MCF 10A (cell line): ENCODE measurements at regions not wholly inside any gene's neighbourhood (a gene's known extent, or its start where the extent isn't known, plus 50 kb on each side); places are given as distances from the start of the nearest gene placed in this dataset.
"Not testable (repeated sequence)": the region's sequence is repeated elsewhere in the genome, so short reads cannot be mapped to it uniquely, and the experiment has no call there.

Experiments used
- BruUV-seq: library from RNA; stranded (reverse); fragments of 400-500 nt; replicated peaks from 2 replicates; lab custom pipeline; 2021; lab: Mats Ljungman, UMichigan
- CTCF ChIA-PET: fragments of 300-600 bp; sonication (Branson Sonifier 250); formaldehyde crosslinking; extraction: SDS; loops from one replicate; lab custom pipeline; 2021; ENCODE audit warnings: antibody characterized with exemption, inconsistent platforms; lab: Yijun Ruan, JAX
- POLR2A ChIA-PET: fragments of 300-600, 350-650 bp; sonication (Branson Sonifier 250); formaldehyde crosslinking; extraction: SDS; loops from one replicate; lab custom pipeline; 2020; ENCODE audit warnings: antibody characterized with exemption, inconsistent platforms; lab: Yijun Ruan, JAX
- DNase-seq: peaks from one replicate; pipeline ENCODE4 v3.0.0-alpha.2; 2018; ENCODE audit not compliant: unreplicated experiment
- H3K27ac Mint-ChIP-seq: one replicate; pipeline ENCODE4 v1.8.0; 2022; ENCODE audit warnings: mild to moderate bottlenecking, low read depth, mixed read lengths; ENCODE audit not compliant: unreplicated experiment
- H3K27me3 Mint-ChIP-seq: one replicate; pipeline ENCODE4 v1.8.0; 2022; ENCODE audit warnings: mixed read lengths; ENCODE audit not compliant: insufficient read depth, unreplicated experiment
- H3K36me3 Mint-ChIP-seq: one replicate; pipeline ENCODE4 v1.8.0; 2022; ENCODE audit warnings: mild to moderate bottlenecking, moderate library complexity, mixed read lengths; ENCODE audit not compliant: insufficient read depth, unreplicated experiment
- H3K4me1 Mint-ChIP-seq: one replicate; pipeline ENCODE4 v1.8.0; 2022; ENCODE audit warnings: mixed read lengths; ENCODE audit not compliant: insufficient read depth, unreplicated experiment
- H3K4me3 Mint-ChIP-seq: one replicate; pipeline ENCODE4 v1.8.0; 2022; ENCODE audit warnings: mild to moderate bottlenecking, moderate library complexity, mixed read lengths; ENCODE audit not compliant: unreplicated experiment
- H3K9me3 Mint-ChIP-seq: one replicate; pipeline ENCODE4 v1.8.0; 2022; ENCODE audit warnings: mixed read lengths; ENCODE audit not compliant: unreplicated experiment
- CTCF ChIP-seq: fragments of 200-600 bp; IDR thresholded peaks from one replicate; pipeline ENCODE4 v1.8.0; 2022; ENCODE audit warnings: antibody characterized with exemption, mild to moderate bottlenecking; ENCODE audit not compliant: unreplicated experiment
- intact Hi-C: fragments of 100-400 bp; cut with micrococcal nuclease; formaldehyde crosslinking; loops from 2 replicates; pipeline ENCODE4 v1.14.1; 2022

GRCh38 chr22:49340406-49340805, 487.3 kb downstream of the BRD1 start:
- CTCF ChIA-PET = no interaction called here

GRCh38 chr22:49336483-49336882, 491.2 kb downstream of the BRD1 start:
- intact Hi-C loops, H3K4me3 Mint-ChIP-seq, H3K27ac Mint-ChIP-seq, DNase-seq, H3K27me3 Mint-ChIP-seq, CTCF ChIA-PET, BruUV-seq, POLR2A ChIA-PET, H3K4me1 Mint-ChIP-seq, H3K36me3 Mint-ChIP-seq: not testable (repeated sequence)
- peaks cover 35% of the 10 kb centered on the region for H3K9me3 Mint-ChIP-seq

More at GRCh38 chr22:49340406-49340805, 487.3 kb downstream of the BRD1 start:
- no TSS peak for BruUV-seq
- POLR2A ChIA-PET = no interaction called here
- H3K4me3 Mint-ChIP-seq = no peak overlapping the region
- no peaks in the 10 kb centered on the region for H3K4me1 Mint-ChIP-seq
- peaks cover 37% of the 10 kb centered on the region for H3K9me3 Mint-ChIP-seq
- intact Hi-C loops = no loop called here
- no peak overlapping the region for H3K27ac Mint-ChIP-seq
- no peak for DNase-seq
- no peaks in the 10 kb centered on the region for H3K27me3 Mint-ChIP-seq
- TF ChIP-seq CTCF = no peak
- H3K36me3 Mint-ChIP-seq = peaks cover 6% of the 10 kb centered on the region

- H3K27ac Mint-ChIP-seq = no peak overlapping the region
- no peaks in the 10 kb centered on the region for H3K27me3 Mint-ChIP-seq
- ChIA-PET CTCF (interaction anchor here (0.6 kb wide), 1 partner anchor 149 kb away, joined by 4 read pairs; no protein-coding TSS in a partner anchor), POLR2A (no interaction called here)
- peaks cover 28% of the 10 kb centered on the region for H3K9me3 Mint-ChIP-seq
- TF ChIP-seq CTCF = no peak
- H3K4me3 Mint-ChIP-seq = no peak overlapping the region
- no peak for DNase-seq
- no peaks in the 10 kb centered on the region for H3K36me3 Mint-ChIP-seq
- intact Hi-C loops = no loop called here
- H3K4me1 Mint-ChIP-seq = no peaks in the 10 kb centered on the region
- BruUV-seq = no TSS peak
Measured at GRCh38 chr22:49334976-49335375, 492.7 kb downstream of the BRD1 start.

GRCh38 chr22:49334449-49334789, 493.3 kb downstream of the BRD1 start:
- no peak for TF ChIP-seq CTCF
- no peak overlapping the region for H3K4me3 Mint-ChIP-seq
- no peaks in the 10 kb centered on the region for H3K36me3 Mint-ChIP-seq
- CTCF ChIA-PET = no interaction called here
- intact Hi-C loops = no loop called here
- no peaks in the 10 kb centered on the region for H3K4me1 Mint-ChIP-seq
- peaks cover 23% of the 10 kb centered on the region for H3K9me3 Mint-ChIP-seq
- DNase-seq = no peak
- no TSS peak for BruUV-seq
- no peak overlapping the region for H3K27ac Mint-ChIP-seq
- POLR2A ChIA-PET = no interaction called here
- no peaks in the 10 kb centered on the region for H3K27me3 Mint-ChIP-seq

GRCh38 chr22:49333206-49333605, 494.5 kb downstream of the BRD1 start:
- no peak for TF ChIP-seq CTCF
- Mint-ChIP-seq H3K36me3 (no peaks in the 10 kb centered on the region), H3K9me3 (peaks cover 21% of the 10 kb centered on the region), H3K27ac (no peak overlapping the region), H3K4me1 (no peaks in the 10 kb centered on the region), H3K4me3 (no peak overlapping the region), H3K27me3 (no peaks in the 10 kb centered on the region)
- POLR2A ChIA-PET = no interaction called here
- no TSS peak for BruUV-seq
- intact Hi-C loops = no loop called here
- no peak for DNase-seq
- CTCF ChIA-PET = no interaction called here
